T-helper 17 cell (primary cell): ENCODE measurements at regions not wholly inside any gene's neighbourhood (a gene's known extent, or its start where the extent isn't known, plus 50 kb on each side); places are given as distances from the start of the nearest gene placed in this dataset.
"Not testable (repeated sequence)": the region's sequence is repeated elsewhere in the genome, so short reads cannot be mapped to it uniquely, and the experiment has no call there.

Experiments used
- ATAC-seq: fragments of 150-1000 bp; cut with Tn5 transposase; 2 replicates; pipeline ENCODE4 v1.10.0; 2021; ENCODE audit warnings: mild to moderate bottlenecking, moderate library complexity
- DNase-seq, 3 donors: peaks; one replicate each; pipeline versions ENCODE4 v3.0.0 to v3.0.0-alpha.2; 2020 to 2021
- H3K9me3 ChIP-seq: one replicate; pipeline ENCODE4 v1.7.0; 2013; ENCODE audit warnings: low read length, mild to moderate bottlenecking; ENCODE audit not compliant: control insufficient read depth, poor library complexity, severe bottlenecking
- H3K27ac Mint-ChIP-seq: one replicate; pipeline ENCODE4 v1.8.0; 2022; ENCODE audit warnings: mild to moderate bottlenecking, moderate library complexity, mixed read lengths
- H3K27me3 Mint-ChIP-seq: one replicate; pipeline ENCODE4 v1.8.0; 2022; ENCODE audit warnings: mixed read lengths
- H3K36me3 Mint-ChIP-seq: one replicate; pipeline ENCODE4 v1.8.0; 2022; ENCODE audit warnings: low read depth, mixed read lengths
- H3K4me1 Mint-ChIP-seq: one replicate; pipeline ENCODE4 v1.8.0; 2022; ENCODE audit warnings: mild to moderate bottlenecking, mixed read lengths
- H3K4me3 Mint-ChIP-seq: one replicate; pipeline ENCODE4 v1.8.0; 2022; ENCODE audit warnings: mild to moderate bottlenecking, moderate library complexity, mixed read lengths

DNA sequence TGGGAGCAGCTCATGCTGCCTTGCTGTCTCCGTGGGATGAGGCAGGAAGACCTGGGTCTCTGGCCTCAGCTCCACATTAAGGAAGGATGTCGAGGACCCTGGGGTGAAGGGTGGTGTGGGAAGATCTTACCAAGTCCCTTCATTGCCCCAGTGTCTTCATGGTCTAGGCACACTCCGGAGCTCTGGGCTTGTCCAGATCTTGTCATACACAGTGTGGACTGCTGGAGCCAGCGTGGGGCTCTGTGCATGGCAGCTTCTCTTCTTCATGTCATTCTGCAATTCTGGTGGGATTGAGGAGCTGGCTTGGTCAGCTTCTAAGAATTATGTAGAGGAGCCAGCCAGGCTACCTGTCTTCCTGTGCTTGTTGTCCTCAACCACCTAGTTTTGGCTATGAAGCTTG, 79.3 kb upstream of the ETV3 start:
- ATAC-seq (no peak), DNase-seq (no peak)
- H3K9me3 ChIP-seq = peaks cover 4% of the 10 kb centered on the region
- Mint-ChIP-seq H3K4me1 (no peaks in the 10 kb centered on the region), H3K4me3 (no peak overlapping the region), H3K36me3 (peaks cover 6% of the 10 kb centered on the region), H3K27ac (no peak overlapping the region), H3K27me3 (peaks cover 47% of the 10 kb centered on the region)

DNA sequence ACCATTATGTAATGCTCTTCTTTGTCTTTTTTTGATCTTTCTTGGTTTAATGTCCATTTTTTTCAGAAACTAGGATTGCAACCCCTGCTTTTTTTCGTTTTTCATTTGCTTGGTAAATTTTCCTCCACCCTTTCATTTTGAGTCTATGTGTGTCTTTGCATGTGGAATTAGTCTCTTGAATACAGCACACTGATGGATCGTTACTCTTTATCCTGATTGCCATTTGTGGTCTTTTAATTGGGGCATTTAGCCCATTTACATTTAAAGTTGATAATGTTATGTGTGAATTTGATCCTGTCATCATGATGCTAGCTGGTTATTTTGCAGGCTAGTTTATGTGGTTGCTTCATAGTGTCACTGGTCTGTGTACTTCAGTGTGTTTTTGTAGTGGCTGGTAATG, 75.6 kb upstream of the ETV3 start:
- Mint-ChIP-seq H3K27me3 (peaks cover 33% of the 10 kb centered on the region), H3K4me1 (no peaks in the 10 kb centered on the region), H3K4me3 (no peak overlapping the region), H3K36me3 (peaks cover 3% of the 10 kb centered on the region), H3K27ac (no peak overlapping the region)
- no peak for DNase-seq
- peaks cover 4% of the 10 kb centered on the region for H3K9me3 ChIP-seq
- no peak for ATAC-seq

DNA sequence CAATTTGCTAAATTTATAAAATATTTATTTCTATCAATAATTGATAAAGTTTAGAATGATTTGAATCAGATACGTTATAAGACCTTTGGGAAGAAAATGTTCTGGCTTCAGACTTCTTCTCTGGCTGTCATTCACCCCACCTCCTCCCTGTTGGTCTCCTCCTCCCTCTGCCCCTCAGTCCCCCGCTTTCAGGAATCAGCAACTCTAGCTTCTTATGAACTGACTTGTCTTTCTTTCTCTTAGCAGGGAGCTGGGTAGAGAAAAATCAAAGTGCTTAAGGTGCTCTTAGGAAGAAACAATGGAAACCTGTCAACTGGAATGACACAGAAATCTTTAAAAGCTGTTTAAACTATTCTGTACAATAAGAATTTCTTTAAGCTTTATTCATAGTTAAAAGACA, 71.3 kb upstream of the ETV3 start:
- Mint-ChIP-seq H3K4me1 (no peaks in the 10 kb centered on the region), H3K27ac (no peak overlapping the region), H3K36me3 (no peaks in the 10 kb centered on the region), H3K4me3 (no peak overlapping the region), H3K27me3 (peaks cover 34% of the 10 kb centered on the region)
- H3K9me3 ChIP-seq = peaks cover 4% of the 10 kb centered on the region
- ATAC-seq (no peak), DNase-seq (no peak)

DNA sequence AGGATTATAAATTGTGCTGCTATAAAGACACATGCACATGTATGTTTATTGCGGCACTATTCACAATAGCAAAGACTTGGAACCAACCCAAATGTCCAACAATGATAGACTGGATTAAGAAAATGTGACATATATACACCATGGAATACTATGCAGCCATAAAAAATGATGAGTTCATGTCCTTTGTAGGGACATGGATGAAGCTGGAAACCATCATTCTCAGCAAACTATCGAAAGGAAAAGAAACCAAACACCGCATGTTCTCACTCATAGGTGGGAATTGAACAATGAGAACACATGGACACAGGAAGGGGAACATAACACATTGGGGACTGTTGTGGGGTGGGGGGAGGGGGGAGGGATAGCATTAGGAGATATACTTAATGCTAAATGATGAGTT, 67.8 kb upstream of the ETV3 start:
- not testable (repeated sequence) for ATAC-seq, H3K9me3 ChIP-seq, H3K27ac Mint-ChIP-seq, H3K4me1 Mint-ChIP-seq, H3K36me3 Mint-ChIP-seq, DNase-seq, H3K4me3 Mint-ChIP-seq
- H3K27me3 Mint-ChIP-seq = peaks cover 44% of the 10 kb centered on the region

DNA sequence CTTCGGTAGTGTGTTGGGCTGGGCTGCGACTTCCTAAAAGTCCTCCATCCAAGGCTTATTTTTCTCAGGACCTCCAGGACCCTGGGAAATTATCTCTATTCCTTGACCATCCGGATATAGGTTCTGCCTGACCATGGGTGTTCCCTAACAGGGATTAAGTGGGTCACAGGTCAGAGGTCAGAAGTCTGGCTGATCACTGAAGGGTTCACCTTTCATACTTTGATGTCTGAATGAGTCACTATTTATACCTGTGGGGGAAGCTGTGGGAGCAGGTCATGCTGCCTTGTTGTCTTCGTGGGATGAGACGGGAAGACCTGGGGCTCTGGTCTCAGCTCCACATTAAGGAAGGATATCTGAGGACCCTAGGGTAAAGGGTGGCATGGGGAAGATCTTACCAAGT, 65.0 kb upstream of the ETV3 start:
- Mint-ChIP-seq H3K27ac (no peak overlapping the region), H3K27me3 (peaks cover 47% of the 10 kb centered on the region), H3K36me3 (no peaks in the 10 kb centered on the region), H3K4me3 (no peak overlapping the region), H3K4me1 (no peaks in the 10 kb centered on the region)
- ATAC-seq (no peak), DNase-seq (no peak)
- H3K9me3 ChIP-seq = no peaks in the 10 kb centered on the region

DNA sequence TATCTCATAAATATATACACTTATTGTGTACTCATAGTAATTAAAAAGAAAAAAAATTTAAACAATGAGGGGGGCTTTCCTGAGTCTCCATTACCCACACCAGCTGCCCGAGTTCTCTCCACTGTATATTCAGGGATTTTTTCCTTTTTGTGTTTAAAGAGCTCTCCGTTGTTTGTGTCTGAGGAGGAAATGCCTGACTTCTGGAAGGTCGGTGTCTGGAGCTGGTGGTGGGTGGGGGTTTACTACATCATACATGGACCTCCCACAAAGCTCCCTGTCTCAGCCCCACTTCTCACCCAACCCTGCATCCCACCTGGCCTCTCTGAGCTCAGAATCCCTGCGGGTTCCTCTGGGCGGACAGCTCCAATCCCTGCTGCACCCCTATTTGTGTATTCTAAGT, 64.1 kb upstream of the ETV3 start:
- no peak for DNase-seq
- peaks cover 45% of the 10 kb centered on the region for H3K27me3 Mint-ChIP-seq
- no peak for ATAC-seq

DNA sequence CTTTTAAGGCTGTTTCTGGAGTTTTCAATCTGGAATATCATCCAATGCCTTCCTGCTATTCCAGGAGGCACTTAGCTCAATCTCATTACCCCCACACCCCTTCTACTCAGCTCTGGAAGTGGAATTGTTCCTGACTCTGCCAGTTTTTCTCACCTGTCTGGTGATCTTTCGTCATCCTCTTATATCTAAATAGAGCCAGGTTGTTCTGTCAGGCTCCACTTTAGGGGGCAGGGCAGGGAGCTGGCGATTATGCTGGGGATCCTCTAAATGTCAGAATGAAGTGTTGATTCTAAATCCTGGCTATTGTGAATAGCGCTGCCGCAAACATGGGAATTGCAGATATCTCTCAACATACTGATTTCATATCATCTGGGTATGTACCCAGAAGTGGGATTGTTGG, 63.6 kb upstream of the ETV3 start:
- ATAC-seq (no peak), DNase-seq (no peak)
- no peak overlapping the region for H3K27ac Mint-ChIP-seq
- H3K4me1 Mint-ChIP-seq = no peaks in the 10 kb centered on the region
- no peak overlapping the region for H3K4me3 Mint-ChIP-seq
- H3K36me3 Mint-ChIP-seq = no peaks in the 10 kb centered on the region
- no peaks in the 10 kb centered on the region for H3K9me3 ChIP-seq
- peaks cover 43% of the 10 kb centered on the region for H3K27me3 Mint-ChIP-seq

More for the DNA sequence above, 64.1 kb upstream of the ETV3 start:
- Mint-ChIP-seq H3K36me3 (no peaks in the 10 kb centered on the region), H3K27ac (no peak overlapping the region), H3K4me1 (no peaks in the 10 kb centered on the region), H3K4me3 (no peak overlapping the region)
- H3K9me3 ChIP-seq = no peaks in the 10 kb centered on the region

DNA sequence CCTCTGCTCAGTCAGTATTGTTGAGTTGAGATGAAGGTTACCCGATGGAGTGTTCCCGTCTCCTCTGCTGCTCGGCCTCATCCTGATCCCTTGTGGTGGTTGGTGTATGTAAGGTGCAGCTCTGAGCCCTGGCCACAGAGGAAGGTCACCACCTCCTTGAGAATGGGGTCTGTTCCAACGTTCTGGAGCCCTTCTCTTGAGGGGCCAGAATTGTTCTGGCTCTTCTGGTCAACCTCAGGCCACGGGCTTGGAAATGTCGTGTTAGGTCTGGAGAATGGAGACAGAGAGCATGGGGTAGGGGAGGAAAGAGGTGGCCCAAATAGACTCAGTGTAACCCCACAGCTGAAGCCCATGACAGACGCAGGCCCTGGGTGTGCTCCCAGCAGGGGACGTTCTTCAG, 62.3 kb upstream of the ETV3 start:
- DNase-seq (no peak), ATAC-seq (no peak)
- peaks cover 51% of the 10 kb centered on the region for H3K27me3 Mint-ChIP-seq
- no peaks in the 10 kb centered on the region for H3K36me3 Mint-ChIP-seq
- no peaks in the 10 kb centered on the region for H3K9me3 ChIP-seq
- H3K4me1 Mint-ChIP-seq = no peaks in the 10 kb centered on the region
- H3K27ac Mint-ChIP-seq = no peak overlapping the region
- no peak overlapping the region for H3K4me3 Mint-ChIP-seq

DNA sequence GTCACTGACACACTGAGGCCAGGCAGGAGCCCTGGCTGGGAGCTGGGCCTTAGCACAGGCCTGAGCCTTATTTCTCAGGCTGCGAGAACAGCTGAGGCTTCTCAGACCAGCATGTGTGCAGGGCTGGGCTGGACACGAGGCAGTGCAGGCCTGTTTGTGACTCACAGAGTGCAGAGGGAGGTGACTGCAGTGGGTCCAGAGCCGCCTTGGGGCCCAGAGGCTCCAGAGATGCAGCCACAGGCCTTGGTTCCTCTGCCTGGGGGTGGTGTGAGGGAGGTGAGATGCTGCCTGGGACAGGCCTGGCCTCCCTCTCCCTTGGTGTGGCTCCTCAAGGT, 61.2 kb upstream of the ETV3 start:
- DNase-seq = no peak
- ATAC-seq = no peak
- H3K4me3 Mint-ChIP-seq = no peak overlapping the region
- no peaks in the 10 kb centered on the region for H3K36me3 Mint-ChIP-seq
- H3K27ac Mint-ChIP-seq = no peak overlapping the region
- no peaks in the 10 kb centered on the region for H3K4me1 Mint-ChIP-seq
- H3K9me3 ChIP-seq = no peaks in the 10 kb centered on the region
- peaks cover 46% of the 10 kb centered on the region for H3K27me3 Mint-ChIP-seq

DNA sequence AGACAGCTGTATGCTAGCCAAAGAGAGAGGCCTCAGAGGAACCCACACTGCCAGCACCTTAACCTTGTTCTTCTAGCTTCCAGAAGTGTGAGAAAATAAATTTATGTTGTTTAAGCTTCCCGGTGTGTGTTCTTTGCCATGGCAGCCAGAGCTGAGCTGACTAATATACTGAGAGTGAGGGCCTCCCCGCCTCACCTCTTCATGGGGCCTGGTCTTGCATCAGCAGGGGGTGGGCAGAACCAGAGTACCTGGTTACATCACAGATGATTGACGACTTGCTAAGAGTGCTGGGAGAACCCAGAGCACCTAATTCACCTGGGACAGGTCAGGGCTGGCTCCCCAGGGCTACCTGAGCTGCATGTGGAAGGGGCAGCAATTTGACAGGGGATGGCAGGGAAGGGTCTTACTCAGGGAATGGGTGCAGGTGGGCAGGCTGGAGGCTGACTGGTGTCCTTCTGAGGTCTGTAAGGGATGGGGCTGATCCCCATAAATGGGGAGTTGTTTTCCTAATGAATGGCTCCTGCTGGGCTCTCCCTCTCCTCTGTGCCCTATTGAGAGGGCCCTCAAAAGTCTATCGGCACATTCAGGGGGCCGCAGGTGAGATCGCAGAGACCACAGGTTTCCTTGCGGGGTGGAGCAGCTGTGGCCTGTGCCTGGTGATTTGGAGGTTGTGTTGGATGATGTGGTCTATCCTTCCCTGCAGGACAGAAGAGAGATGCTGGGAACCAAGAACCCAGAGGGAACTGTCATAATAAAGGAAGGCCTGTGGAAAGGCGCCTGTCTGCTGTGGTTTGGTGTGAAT, 60.6 kb upstream of the ETV3 start:
- H3K27ac Mint-ChIP-seq = no peak overlapping the region
- H3K4me1 Mint-ChIP-seq = no peaks in the 10 kb centered on the region
- no peaks in the 10 kb centered on the region for H3K36me3 Mint-ChIP-seq
- H3K4me3 Mint-ChIP-seq = no peak overlapping the region
- DNase-seq (no peak), ATAC-seq (no peak)
- H3K27me3 Mint-ChIP-seq = peaks cover 47% of the 10 kb centered on the region
- H3K9me3 ChIP-seq = no peaks in the 10 kb centered on the region

DNA sequence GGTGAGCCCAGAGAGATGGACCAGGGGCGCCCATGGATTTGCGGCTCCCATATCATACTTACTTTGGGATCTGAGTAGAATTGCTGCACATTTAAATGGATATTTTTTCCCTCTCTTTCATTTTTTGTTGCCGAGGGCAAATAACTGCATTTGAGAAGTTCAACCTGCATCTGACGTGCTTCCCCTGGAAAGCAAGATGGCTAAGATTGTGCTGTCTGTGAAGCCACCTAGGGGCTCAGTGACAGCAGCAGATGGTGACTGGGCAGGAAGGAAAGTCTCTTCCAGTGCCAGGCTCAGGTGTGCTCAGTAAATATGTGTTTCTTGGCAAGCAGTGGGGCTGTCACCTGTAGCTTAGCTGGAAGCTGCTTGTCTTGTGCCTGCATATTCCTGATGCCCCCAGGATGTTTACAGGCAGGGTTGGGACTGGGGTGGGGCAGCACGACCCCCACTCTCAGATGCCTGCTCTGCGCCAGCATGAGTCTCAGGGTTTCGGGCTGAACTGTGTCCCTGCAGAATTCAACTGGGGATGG, 59.8 kb upstream of the ETV3 start:
- no peaks in the 10 kb centered on the region for H3K9me3 ChIP-seq
- Mint-ChIP-seq H3K27ac (no peak overlapping the region), H3K4me3 (no peak overlapping the region), H3K27me3 (peaks cover 47% of the 10 kb centered on the region), H3K4me1 (no peaks in the 10 kb centered on the region), H3K36me3 (no peaks in the 10 kb centered on the region)
- ATAC-seq = no peak
- no peak for DNase-seq

DNA sequence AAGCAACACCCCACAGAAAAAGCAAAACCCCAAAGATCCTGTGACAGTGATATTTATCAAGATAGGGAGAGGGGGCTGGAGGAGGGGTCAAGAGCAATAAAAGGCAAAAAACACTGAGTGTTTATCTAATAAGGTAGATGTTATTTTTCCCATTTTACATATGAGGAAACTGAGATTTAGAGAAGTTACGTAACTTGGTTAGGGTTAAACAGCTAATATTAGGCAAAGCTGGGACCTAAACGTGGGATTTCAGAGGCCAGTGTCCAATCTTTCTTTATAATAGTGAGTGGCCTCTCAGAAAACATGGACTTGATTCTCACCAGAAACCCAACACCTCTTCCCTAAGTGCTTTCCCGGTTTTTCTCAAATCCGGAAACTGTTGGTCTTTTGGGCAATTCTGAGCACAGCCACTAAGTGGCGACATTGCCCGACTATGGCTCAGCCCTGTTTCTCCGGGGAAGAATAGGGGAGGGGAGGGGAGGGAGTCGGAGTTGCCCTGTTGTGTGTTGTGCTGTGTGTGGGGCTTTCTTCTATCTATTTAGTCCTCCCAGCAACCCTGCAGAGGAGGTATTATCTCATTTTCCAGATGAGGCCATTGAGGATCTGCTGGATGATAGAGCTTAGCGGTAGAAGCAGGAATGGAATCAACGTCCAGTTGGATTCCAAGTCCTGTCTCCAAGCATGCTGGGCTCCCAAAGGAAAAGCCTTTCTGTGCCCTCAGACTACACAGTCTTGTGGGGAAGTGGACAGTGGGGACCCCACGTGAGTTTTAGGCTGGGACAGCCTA, 58.7 kb upstream of the ETV3 start:
- ATAC-seq = peak; percentile 46
- not testable (repeated sequence) for H3K4me3 Mint-ChIP-seq, H3K4me1 Mint-ChIP-seq, DNase-seq, H3K27ac Mint-ChIP-seq, H3K9me3 ChIP-seq, H3K36me3 Mint-ChIP-seq
- H3K27me3 Mint-ChIP-seq = peaks cover 50% of the 10 kb centered on the region

DNA sequence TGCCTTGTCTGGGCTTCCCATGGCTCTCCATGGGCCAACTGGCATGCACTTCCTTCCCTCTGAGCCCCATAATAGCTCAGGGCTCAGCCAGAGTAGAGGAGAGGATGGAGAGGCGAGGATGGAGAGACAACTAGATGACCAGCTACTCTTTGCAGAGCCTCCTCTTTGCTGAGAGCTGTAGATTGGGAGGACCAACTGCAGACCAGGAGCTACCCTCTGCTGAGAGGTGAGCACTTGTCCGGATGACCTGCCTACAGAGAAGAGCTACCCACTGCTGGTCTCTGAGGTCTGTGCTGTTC, 58.0 kb upstream of the ETV3 start:
- Mint-ChIP-seq H3K36me3 (no peaks in the 10 kb centered on the region), H3K4me3 (no peak overlapping the region), H3K4me1 (no peaks in the 10 kb centered on the region), H3K27ac (no peak overlapping the region), H3K27me3 (peaks cover 52% of the 10 kb centered on the region)
- DNase-seq = no peak
- no peak for ATAC-seq
- no peaks in the 10 kb centered on the region for H3K9me3 ChIP-seq
